ENCODE measurements at regions not wholly inside any gene's neighbourhood (a gene's known extent, or its start where the extent isn't known, plus 50 kb on each side); places are given as distances from the start of the nearest gene placed in this dataset.

DNA sequence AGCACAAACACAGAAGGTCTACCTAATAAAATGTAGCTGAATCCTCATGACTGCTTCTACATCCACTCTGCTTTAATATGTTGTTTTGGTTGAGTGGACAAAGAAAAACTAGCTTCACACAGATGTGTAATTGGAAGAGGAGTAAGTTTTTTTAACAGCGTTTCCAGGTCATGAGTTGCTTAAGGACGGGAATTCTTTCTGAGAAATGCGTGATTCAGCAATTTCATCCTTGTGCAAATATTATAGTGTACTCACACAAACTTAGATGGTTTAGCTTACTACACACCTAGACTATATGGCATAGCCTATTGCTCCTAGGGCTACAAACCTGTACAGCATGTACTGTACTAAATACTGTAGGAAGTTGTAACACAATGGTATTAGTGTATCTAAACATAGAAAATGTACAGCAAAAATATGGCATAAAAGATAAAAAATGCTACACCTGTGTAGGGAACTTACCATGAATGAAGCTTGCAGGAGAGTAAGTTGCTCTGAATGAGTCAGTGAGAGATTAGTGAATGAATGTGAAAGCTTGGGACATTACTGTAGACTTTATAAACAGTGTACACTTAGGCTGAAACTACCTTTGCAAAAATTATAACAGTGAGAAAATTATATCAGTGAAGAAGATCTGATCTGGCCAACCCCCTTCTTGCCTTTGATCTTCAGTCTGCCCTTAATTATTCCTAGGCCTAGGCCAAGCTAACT is 70.8 kb upstream of the IL15 start:
- Histone ChIP-seq H2AFZ (ENCODE audit: low read length) (no peak overlapping the region), H2BK12ac (ENCODE audit: low read depth, low read length) (no peak overlapping the region), H3K4me3 (ENCODE audit: extremely low read depth in 1 of 4, insufficient read depth in 2 of 4, low read depth in 3 of 4, low read length in 4 of 4) (no peak overlapping the region), H3K9ac (replicated peaks in 1 of 4; ENCODE audit: extremely low read depth in 1 of 4, low read depth in 3 of 4, low read length in 3 of 4) (no peak overlapping the region), H3K4me2 (ENCODE audit: insufficient read depth in 1 of 2, low read depth in 2 of 2, low read length in 2 of 2) (no peak overlapping the region), H4K8ac (ENCODE audit: extremely low read depth, insufficient read depth, low read length) (no peak overlapping the region), H3K27me3 (replicated peaks in 1 of 4; ENCODE audit: control insufficient read depth in 3 of 4, extremely low read depth in 1 of 4, insufficient read depth in 3 of 4, low read length in 3 of 4) (no peaks in the 10 kb centered on the region), H2BK5ac (ENCODE audit: low read depth, low read length) (no peak overlapping the region), H3K79me2 (ENCODE audit: control insufficient read depth in 1 of 2, insufficient read depth in 2 of 2, low read length in 2 of 2) (no peaks in the 10 kb centered on the region), H3K9me3 (ENCODE audit: insufficient read depth in 2 of 2, low read depth in 1 of 2, low read length in 1 of 2) (no peaks in the 10 kb centered on the region), H3K79me1 (ENCODE audit: low read depth, low read length) (no peaks in the 10 kb centered on the region), H2BK20ac (ENCODE audit: low read length) (no peak overlapping the region), H3K4me1 (replicated peaks in 1 of 4; ENCODE audit: control insufficient read depth in 3 of 4, insufficient read depth in 4 of 4, low read length in 3 of 4) (0 out of 7 replicates have a peak, but pooled peaks cover 0 to 2% (median 0%) of the 10 kb centered on the region in 4 experiments), H4K20me1 (replicated peaks in 1 of 2; ENCODE audit: control insufficient read depth in 1 of 2, insufficient read depth in 2 of 2, low read length in 2 of 2) (no peaks in the 10 kb centered on the region), H3K4ac (replicated peaks; ENCODE audit: insufficient read length, low read depth, low read length) (no peak overlapping the region), H3K56ac (replicated peaks; ENCODE audit: insufficient read length, low read depth, low read length) (no peak overlapping the region), H3K18ac (ENCODE audit: extremely low read depth, low read length) (no peak overlapping the region), H3K23ac (ENCODE audit: insufficient read length) (no peak overlapping the region), H3K23me2 (ENCODE audit: low read depth, low read length) (no peaks in the 10 kb centered on the region), H2BK15ac (ENCODE audit: low read length) (no peak overlapping the region), H3K36me3 (ENCODE audit: control insufficient read depth in 2 of 4, insufficient read depth in 4 of 4, low read length in 3 of 4) (no peaks in the 10 kb centered on the region), H3K14ac (ENCODE audit: insufficient read length) (no peak overlapping the region), H2AK5ac (ENCODE audit: low read depth, low read length) (no peak overlapping the region), H4K91ac (replicated peaks; ENCODE audit: insufficient read length, low read length) (no peak overlapping the region), H4K5ac (ENCODE audit: insufficient read length, low read depth, low read length) (no peak overlapping the region), H2BK120ac (replicated peaks; ENCODE audit: low read depth, low read length) (no peak overlapping the region), H3K27ac (ENCODE audit: low read depth, low read length) (no peak overlapping the region)
- FAIRE-seq, result no peak
- no peak for DNase-seq (ENCODE audit: low read depth in 1 of 2, low spot score in 2 of 2)
- ChIA-PET POLR2A (ENCODE audit: partially characterized antibody) (no interaction called here), CTCF (ENCODE audit: partially characterized antibody) (interaction anchor here (1.3 kb wide), 1 partner anchor 11 kb away, joined by 4 read pairs; no protein-coding TSS in a partner anchor)
- TF ChIP-seq RXRA (IDR thresholded peaks at IDR 0.05; ENCODE audit: insufficient read depth, low read depth, low read length), result no peak
- TF ChIP-seq SIX5 (IDR thresholded peaks at IDR 0.05; ENCODE audit: low read depth, low read length), result no peak
- TF ChIP-seq ASH2L (IDR thresholded peaks at IDR 0.05; ENCODE audit: low read length), result no peak
- TF ChIP-seq EZH2 (IDR thresholded peaks at IDR 0.05; ENCODE audit: low read depth, low read length, severe bottlenecking), result no peak
- no peak for TF ChIP-seq BACH1 (IDR thresholded peaks at IDR 0.05; ENCODE audit: low read length)
- TF ChIP-seq, protein P1, sequence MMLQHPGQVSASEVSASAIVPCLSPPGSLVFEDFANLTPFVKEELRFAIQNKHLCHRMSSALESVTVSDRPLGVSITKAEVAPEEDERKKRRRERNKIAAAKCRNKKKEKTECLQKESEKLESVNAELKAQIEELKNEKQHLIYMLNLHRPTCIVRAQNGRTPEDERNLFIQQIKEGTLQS (IDR thresholded peaks at IDR 0.05; ENCODE audit: insufficient read depth, low read depth, low read length), result no peak
- TF ChIP-seq CEBPB (IDR thresholded peaks at IDR 0.05; ENCODE audit: low read depth, low read length), result no peak
- TF ChIP-seq SP1 (IDR thresholded peaks at IDR 0.05; ENCODE audit: low read depth, low read length), result no peak
- no peak for TF ChIP-seq RAD21 (IDR thresholded peaks at IDR 0.05 in 1 of 2, conservative IDR thresholded peaks at IDR 0.05 in 1 of 2; ENCODE audit: low read depth in 2 of 2, low read length in 2 of 2)
- TF ChIP-seq RFX5 (IDR thresholded peaks at IDR 0.05; ENCODE audit: borderline replicate concordance, low read depth, low read length), result no peak
- TF ChIP-seq HDAC6 (IDR thresholded peaks at IDR 0.05; ENCODE audit: low read depth, low read length), result no peak
- TF ChIP-seq GABPA (IDR thresholded peaks at IDR 0.05; ENCODE audit: borderline replicate concordance, insufficient read depth, low read length), result no peak
- WGBS, 2 experiments (ENCODE audit: extremely low coverage in 1 of 2, insufficient coverage in 1 of 2, insufficient read length in 1 of 2, insufficient replicate concordance in 2 of 2, low coverage in 1 of 2, low lambda C conversion rate in 2 of 2, missing lambda C conversion rate in 1 of 2), result 98% methylated on average over 3 of the region's 3 CpGs; no CpG with 5 or more reads in 1 of the 2 experiments

Data from H1 (cell line).